Activated gamma-delta T cell treated with Interleukin-2 at 50 U/mL for 16 hours (primary cell): ENCODE measurements at regions not wholly inside any gene's neighbourhood (a gene's known extent, or its start where the extent isn't known, plus 50 kb on each side); places are given as distances from the start of the nearest gene placed in this dataset.
"Not testable (repeated sequence)": the region's sequence is repeated elsewhere in the genome, so short reads cannot be mapped to it uniquely, and the experiment has no call there.

Experiments used
- DNase-seq: peaks from one replicate; pipeline ENCODE4 v3.0.0-alpha.2; 2020

GRCh38 chr5:134471858-134472449 is 53.5 kb upstream of the JADE2 start:
- not testable (repeated sequence) for DNase-seq

GRCh38 chr5:134468921-134469400 is 56.5 kb upstream of the JADE2 start:
- DNase-seq: no peak

- DNase-seq: no peak
These were observed 55.5 kb upstream of the CDKN2AIPNL start for GRCh38 chr5:134467231-134467630.

GRCh38 chr5:134466241-134467069 is 54.8 kb upstream of the CDKN2AIPNL start:
- peak; percentile 49 for DNase-seq

DNA sequence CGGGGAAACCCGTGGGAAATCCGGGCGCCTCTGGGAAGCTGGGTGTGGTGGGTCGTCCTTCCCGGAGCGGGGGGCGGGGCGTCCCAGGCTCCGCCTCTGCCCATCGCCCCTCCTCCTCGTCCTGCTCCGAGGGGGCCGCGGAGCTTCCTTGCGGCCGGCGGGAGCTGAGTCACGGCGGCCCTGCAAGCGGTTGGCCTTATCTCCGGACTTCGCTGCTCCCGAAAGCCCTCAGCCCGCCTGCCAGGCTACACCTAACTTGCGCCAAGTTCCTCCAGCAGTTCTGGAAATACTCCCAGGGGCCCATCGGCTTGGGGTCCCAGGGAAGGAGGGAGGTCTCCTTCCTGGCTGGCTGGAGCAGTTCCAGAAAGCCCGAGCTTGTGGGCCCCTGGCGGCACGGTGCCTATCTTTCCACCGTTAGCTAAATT is 54.1 kb upstream of the CDKN2AIPNL start:
- peak; percentile 38 for DNase-seq

GRCh38 chr5:134464988-134465815 is 53.5 kb upstream of the CDKN2AIPNL start:
- no peak for DNase-seq

DNA sequence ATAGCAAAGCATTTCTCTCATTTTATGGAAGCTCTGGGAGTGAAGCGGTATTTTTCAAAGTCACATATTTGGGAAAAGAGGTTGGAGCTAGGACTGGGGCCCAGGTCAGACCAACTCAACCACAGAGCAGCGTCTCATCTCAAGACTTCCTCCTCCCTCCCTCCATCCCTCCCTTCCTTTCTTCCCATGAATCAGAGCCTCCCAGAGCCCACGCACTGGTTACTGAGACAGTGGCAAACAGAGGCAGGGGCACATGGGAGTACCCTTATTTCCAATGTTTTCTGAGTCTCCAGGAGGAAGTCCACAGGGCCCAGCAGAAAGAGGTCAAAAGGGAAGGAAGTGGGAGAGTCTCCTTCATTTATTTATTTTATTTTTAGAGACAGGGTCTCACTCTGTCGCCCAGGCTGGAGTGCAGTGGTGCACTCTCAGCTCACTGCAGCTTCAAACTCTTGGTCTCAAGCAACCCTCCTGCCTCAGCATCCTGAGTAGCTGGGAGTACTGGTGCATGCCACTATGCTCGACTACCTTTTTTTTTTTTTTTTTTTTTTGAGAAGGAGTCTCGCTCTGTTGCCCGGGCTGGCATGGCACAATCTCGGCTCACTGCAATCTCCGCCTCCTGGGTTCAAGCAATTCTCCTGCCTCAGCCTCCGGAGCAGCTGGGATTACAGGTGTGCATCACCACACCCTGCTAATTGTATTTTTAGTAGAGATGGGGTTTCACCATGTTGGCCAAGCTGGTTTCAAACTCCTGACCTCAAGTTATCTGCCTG is 52.5 kb upstream of the CDKN2AIPNL start:
- DNase-seq: no peak

- DNase-seq: no peak
These were observed 51.6 kb upstream of the CDKN2AIPNL start for GRCh38 chr5:134463176-134463720.

DNA sequence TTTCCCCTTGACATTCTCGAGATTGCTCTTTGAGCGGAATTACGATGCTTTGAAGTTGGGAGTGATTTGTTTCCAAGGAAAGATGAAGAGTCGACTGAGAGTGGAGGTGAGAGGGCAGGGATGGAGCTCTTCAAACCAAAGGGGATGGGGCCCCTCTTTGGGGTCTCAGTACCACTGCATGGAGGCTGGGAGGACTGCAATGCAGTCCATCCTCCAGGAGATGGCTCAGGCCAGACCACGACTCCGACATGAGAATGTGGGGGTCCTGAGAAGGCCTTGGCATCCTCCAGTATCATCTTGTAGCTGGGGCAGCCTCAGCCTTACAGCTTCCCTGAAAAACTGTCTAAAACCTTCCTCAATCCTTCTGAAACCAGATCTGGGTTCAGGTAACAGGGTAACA is 51.1 kb upstream of the CDKN2AIPNL start:
- DNase-seq: no peak

DNA sequence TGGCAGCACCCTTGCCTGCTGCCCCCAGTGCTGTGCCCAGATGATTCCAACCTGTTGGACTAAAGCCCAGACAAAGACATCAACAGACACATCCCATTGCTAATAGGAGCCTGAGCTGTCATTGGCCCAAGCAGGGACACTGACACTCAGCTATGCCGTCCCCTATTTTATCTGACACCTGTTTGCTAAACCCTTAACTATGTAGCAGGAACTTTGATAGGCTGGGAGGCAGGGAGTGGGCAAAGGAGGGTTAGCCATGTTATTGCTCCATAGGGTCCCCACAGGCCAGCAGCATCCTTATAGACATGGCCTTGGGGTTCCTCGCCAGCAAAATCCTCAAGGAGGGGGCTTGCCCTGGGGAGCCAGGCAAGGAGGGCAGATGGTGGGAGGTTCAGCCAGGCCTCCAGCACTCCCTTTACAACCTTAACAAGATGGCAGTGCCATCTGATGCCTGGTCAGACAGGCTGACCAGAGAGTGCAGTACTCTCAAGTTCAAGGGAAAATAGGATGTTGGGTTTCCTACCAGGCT is 50.4 kb upstream of the CDKN2AIPNL start:
- no peak for DNase-seq
